ENCODE measurements at regions not wholly inside any gene's neighbourhood (a gene's known extent, or its start where the extent isn't known, plus 50 kb on each side); places are given as distances from the start of the nearest gene placed in this dataset.
"Not testable (repeated sequence)": the region's sequence is repeated elsewhere in the genome, so short reads cannot be mapped to it uniquely, and the experiment has no call there.

- DNase-seq (ENCODE audit: low read depth) = no peak
Observed at GRCh38 chr11:103730131-103730940, 306.1 kb upstream of the DDI1 start.

GRCh38 chr11:103731670-103732069 is 304.8 kb upstream of the DDI1 start:
- DNase-seq (ENCODE audit: low read depth) = no peak

- DNase-seq (ENCODE audit: low read depth) = no peak
Observed at GRCh38 chr11:103733889-103734288, 302.6 kb upstream of the DDI1 start.

GRCh38 chr11:103735497-103736032 is 300.9 kb upstream of the DDI1 start:
- DNase-seq (ENCODE audit: low read depth) = no peak

DNA sequence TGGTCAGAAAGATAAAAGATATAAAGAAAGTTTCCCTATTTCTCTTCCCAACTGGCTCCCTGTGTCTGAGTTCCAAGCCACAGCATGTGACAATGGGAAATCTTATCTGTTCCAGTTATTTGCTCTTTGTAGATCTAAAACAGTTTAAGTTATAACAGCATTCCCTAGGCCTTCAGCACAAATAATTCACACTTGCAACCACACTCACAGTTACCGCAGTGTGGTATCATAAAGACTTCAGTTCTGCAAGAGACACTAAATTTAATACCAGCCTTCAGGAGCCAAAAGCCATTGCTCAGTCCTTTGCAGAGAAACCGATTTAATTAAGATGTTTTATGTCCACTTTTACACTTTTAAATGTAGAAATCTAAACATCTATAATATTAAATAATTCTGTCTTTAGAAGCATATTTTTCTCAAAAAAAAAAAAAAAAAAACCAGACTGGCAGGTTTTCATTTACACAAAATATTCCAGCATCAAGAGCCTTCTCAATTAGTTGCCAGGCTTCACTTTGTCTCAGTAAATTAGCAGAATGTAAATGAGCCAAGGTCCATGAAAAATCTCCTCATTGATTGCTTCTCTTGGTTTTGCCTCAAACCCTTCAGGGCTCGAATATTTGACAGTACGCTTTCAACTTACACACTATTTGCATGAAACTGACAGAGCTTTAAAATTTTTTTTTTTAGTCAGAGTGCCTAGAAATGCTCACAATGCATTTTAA is 300.0 kb upstream of the DDI1 start:
- no peak for DNase-seq (ENCODE audit: low read depth)

DNA sequence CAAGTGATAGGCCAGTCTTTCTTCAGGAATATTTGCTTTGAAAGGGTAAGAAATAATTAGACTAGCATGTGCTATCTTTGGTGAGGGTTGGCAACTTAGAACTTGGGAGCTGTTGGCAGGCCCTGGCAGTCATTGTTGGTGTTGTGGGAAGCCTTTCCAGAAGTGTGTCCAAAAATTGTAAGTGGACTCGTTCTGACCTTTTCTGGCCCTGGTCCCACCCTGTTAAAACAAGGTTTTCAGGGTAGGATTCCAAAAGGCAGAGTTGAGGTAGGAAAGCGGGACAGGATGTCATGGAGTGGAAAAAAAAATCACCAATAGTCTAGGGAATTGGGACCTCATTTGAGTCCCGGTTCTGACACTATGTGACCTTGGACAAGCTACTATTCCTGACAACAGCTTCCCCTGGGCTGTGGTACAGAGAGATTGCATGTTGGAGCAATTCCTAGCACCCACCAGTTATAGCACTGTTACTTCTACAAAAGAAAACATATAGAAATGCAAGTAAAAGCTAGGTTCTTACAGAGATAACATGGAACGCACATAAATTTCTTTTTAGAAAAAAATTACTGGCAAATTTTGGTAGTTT is 299.3 kb upstream of the DDI1 start:
- DNase-seq (ENCODE audit: low read depth) = no peak

GRCh38 chr11:103737747-103738146 is 298.7 kb upstream of the DDI1 start:
- no peak for DNase-seq (ENCODE audit: low read depth)

GRCh38 chr11:103739074-103739796 is 297.2 kb upstream of the DDI1 start:
- DNase-seq (ENCODE audit: low read depth) = not testable (repeated sequence)

DNA sequence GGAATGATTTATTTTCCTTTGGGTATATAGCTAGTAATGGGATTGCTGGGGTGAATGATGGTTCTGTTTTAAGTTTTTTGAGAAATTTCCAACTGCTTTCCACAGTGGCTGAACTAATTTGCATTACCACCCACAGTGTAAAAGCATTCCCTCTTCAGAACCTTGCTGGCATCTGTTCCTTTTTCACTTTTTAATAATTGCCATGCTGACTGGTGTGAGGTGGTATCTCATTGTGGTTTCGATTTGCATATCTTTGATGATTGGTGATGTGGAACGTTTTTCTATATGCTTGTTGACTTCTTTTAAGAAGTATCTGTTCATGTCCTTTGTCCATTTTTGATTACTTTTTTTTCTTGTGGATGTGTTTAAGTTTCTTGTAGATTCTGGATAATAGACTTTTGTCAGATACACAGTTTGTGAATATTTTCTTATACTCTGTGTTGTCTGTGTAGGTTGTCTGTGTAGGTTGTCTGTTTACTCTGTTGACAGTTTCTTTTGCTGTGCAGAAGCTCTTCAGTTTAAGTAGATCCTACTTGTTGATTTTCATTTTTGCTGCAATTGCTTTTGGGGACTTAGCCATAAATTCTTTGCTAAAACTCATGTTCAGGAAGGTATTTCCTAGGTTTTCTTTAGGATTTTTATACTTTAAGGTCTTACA is 291.8 kb upstream of the DDI1 start:
- DNase-seq (ENCODE audit: low read depth) = no peak

DNA sequence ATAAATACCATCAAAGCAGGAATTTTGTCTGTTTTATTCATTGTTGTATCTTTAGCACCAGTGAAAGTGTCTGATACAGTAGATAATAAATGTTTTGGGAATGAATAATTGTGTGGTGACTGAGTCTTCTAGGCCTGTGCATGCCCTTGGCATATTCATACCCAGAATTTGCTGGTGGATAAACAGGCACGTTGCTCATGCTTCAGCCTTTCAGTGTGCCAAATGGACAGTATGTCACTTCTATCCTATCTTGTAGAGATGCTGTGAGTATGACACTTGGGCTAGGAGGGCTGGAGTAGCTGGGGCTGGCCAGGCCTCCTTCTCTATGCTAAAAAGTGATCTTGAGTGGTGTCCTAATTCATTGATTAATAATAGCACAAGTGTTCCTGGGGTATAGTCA is 287.3 kb upstream of the DDI1 start:
- DNase-seq (ENCODE audit: low read depth) = no peak

DNA sequence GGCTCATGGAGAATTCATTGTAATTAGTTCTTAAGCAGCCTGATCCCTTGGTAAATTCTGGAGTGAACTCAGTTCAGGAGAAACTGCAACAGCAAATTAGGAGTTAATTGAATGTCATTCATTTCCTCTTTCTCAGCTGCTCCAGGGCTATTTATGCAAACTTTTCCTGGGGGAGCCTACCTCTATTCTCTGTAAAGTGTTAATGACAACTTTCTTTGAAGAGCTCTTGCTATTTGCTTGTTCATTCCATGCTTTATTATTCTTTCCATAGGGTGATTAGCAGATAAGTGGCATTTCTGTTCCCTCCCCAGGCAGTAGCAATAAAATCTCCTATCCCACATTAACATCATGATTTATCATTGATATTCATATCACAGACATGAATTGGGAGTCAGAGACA is 267.6 kb upstream of the DDI1 start:
- DNase-seq (ENCODE audit: low read depth) = no peak

GRCh38 chr11:103773059-103773458 is 263.4 kb upstream of the DDI1 start:
- no peak for DNase-seq (ENCODE audit: low read depth)

GRCh38 chr11:103773537-103773936 is 262.9 kb upstream of the DDI1 start:
- no peak for DNase-seq (ENCODE audit: low read depth)

GRCh38 chr11:103779054-103779453 is 257.4 kb upstream of the DDI1 start:
- DNase-seq (ENCODE audit: low read depth) = no peak

DNA sequence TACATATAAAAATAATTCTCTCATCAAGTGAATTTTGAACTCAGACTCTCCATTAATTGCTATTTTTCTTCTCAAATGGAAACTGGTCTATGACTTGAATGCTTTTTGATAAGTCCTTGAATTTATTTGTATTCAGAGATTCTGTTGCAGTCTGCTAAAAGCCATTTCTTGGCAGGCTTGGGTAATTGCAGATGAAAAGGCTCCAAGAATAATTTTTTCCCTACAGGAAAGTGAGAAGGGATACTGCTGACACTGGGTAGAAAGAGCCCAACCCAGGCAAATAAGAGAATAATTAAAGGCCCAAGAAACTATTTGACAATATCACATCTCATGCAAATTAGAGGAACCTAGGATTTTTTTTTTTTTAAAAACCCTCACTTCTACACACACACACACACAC is 246.5 kb upstream of the DDI1 start:
- no peak for DNase-seq (ENCODE audit: low read depth)

GRCh38 chr11:103792981-103793468 is 243.4 kb upstream of the DDI1 start:
- no peak for DNase-seq (ENCODE audit: low read depth)

GRCh38 chr11:103794262-103794661 is 242.2 kb upstream of the DDI1 start:
- DNase-seq (ENCODE audit: low read depth) = no peak

DNA sequence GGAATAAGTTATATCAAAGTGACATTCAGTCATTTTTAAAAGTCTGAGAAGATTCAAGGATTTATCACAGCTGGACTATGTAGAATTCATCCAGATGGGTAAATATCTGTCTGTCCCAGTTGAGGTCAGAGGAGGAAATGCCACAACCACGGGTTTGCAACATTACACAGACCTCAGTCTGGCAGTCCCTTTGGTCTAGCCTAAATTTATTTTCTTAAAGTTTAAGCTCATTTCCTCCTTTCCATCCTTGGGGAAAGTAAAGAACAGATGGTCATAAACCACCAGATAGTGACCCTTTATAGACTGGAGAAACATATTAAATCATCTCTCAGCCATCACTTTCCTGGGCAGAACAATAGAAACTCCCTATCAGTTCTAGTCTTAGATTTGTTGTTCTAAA is 238.4 kb upstream of the DDI1 start:
- no peak for DNase-seq (ENCODE audit: low read depth)

GRCh38 chr11:103798446-103798845 is 238.0 kb upstream of the DDI1 start:
- no peak for DNase-seq (ENCODE audit: low read depth)

- DNase-seq (ENCODE audit: low read depth) = no peak
Observed at GRCh38 chr11:103800406-103801114, 235.9 kb upstream of the DDI1 start.

DNA sequence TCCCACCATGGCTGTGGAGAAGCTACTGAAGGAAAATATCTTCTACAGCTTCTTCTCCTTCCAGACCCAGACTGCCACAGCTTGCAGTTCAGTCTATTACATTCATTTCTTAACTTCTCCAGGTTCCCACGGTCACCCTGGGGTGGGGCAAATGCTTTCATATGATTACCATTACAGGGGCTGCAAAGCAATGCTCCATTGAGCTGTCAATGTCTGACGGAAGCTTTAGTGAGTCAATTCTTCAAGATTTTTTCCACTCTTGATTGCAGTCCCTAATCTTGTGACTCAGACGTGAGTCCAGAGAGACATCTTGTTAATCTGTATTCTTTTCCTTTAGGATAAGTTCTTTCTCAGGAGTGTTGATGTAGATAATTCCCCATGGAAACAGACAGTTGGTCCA is 233.4 kb upstream of the DDI1 start:
- DNase-seq (ENCODE audit: low read depth) = no peak

All from activated T-cell treated with anti-CD3 and anti-CD28 coated beads for 1 hour (primary cell).